ENCODE measurements at regions not wholly inside any gene's neighbourhood (a gene's known extent, or its start where the extent isn't known, plus 50 kb on each side); places are given as distances from the start of the nearest gene placed in this dataset.

- CTCF ChIA-PET, result no interaction called here
- intact Hi-C loops (cut with micrococcal nuclease), result no loop called here
Measured at GRCh38 chr18:41783879-41784278, 171.2 kb upstream of the PIK3C3 start.

DNA sequence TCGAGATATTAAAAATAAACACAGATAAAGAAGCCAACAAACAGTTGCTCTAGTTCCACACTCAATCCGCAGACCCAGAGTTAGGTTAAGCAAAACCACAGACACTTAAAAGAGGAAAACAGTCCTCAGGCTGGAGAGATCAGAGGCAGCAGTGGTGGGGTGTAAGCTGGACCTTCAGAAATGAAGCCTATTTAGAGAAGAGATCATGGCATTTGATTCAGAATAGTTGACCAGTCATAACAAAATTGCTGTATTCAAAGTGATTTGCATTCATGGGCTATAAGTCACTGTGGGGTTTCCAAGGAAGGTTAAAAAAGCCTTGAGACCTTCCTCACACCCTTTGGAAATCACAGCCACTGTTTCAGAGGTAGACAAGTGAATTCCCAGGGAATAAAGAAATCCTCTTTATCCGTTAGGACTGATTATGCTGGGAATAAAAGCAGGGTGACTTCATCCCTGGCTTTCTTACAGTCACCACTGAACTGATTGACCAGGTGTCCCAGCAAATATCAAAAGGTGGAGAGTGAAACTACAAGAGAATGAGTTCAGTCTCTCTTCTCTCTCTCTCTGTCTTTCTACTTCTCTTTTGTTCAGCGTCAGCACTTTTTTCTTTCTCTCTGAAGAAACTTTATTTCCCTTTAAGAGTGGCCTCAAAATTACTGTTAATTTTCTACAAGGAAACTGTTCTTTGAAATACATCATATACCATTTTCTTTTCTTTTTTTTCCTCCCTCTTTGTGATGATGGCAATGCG is 171.8 kb upstream of the PIK3C3 start:
- Histone ChIP-seq H3K4me3 (replicated peaks in 1 of 3; ENCODE audit: insufficient read depth in 1 of 3, low read depth in 1 of 3, low read length in 3 of 3) (no peak overlapping the region), H3K36me3 (ENCODE audit: control insufficient read depth in 2 of 2, extremely low read depth in 1 of 2, insufficient read depth in 2 of 2, low read length in 2 of 2) (no peaks in the 10 kb centered on the region), H4K20me1 (replicated peaks; ENCODE audit: control insufficient read depth, extremely low read depth, insufficient read depth, low read length) (no peaks in the 10 kb centered on the region), H3K27me3 (ENCODE audit: control insufficient read depth in 2 of 2, insufficient read depth in 2 of 2, low read length in 2 of 2) (no peaks in the 10 kb centered on the region), H3K9ac (replicated peaks; ENCODE audit: extremely low read depth, insufficient read depth, low read length) (no peak overlapping the region), H3K9me3 (replicated peaks; ENCODE audit: control insufficient read depth, insufficient read depth, low read length) (no peaks in the 10 kb centered on the region), H3K9me1 (replicated peaks; ENCODE audit: control insufficient read depth, extremely low read depth, insufficient read depth, low read length) (no peaks in the 10 kb centered on the region), H3K79me2 (ENCODE audit: control insufficient read depth, insufficient read depth, low read length) (no peaks in the 10 kb centered on the region), H3K4me1 (ENCODE audit: control insufficient read depth, extremely low read depth, insufficient read depth, low read length) (no peaks in the 10 kb centered on the region), H3K27ac (ENCODE audit: insufficient read depth, low read depth, low read length) (no peak overlapping the region), H3K4me2 (ENCODE audit: insufficient read depth, low read length) (no peak overlapping the region), H2AFZ (ENCODE audit: low read depth, low read length) (no peak overlapping the region)
- POLR2A ChIA-PET, result no interaction called here
- dilution Hi-C loops (cut with MboI; ENCODE audit: extremely low pct_ligation_motif_present, low sequenced_read_pairs), result no loop called here
- CTCF ChIA-PET, result no interaction called here
- FAIRE-seq (no peak), DNase-seq (ENCODE audit: low read depth, low spot score) (no peak)
- TF ChIP-seq GATA2 (IDR thresholded peaks at IDR 0.05; ENCODE audit: insufficient read depth, insufficient read length, low read depth, low read length), result no peak
- no peak for TF ChIP-seq POLR2AphosphoS5 (IDR thresholded peaks at IDR 0.05; ENCODE audit: insufficient read depth, low read depth, low read length)
- TF ChIP-seq, protein P1, sequence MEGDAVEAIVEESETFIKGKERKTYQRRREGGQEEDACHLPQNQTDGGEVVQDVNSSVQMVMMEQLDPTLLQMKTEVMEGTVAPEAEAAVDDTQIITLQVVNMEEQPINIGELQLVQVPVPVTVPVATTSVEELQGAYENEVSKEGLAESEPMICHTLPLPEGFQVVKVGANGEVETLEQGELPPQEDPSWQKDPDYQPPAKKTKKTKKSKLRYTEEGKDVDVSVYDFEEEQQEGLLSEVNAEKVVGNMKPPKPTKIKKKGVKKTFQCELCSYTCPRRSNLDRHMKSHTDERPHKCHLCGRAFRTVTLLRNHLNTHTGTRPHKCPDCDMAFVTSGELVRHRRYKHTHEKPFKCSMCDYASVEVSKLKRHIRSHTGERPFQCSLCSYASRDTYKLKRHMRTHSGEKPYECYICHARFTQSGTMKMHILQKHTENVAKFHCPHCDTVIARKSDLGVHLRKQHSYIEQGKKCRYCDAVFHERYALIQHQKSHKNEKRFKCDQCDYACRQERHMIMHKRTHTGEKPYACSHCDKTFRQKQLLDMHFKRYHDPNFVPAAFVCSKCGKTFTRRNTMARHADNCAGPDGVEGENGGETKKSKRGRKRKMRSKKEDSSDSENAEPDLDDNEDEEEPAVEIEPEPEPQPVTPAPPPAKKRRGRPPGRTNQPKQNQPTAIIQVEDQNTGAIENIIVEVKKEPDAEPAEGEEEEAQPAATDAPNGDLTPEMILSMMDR (IDR thresholded peaks at IDR 0.05; ENCODE audit: extremely low read depth in 1 of 2, insufficient read depth in 1 of 2, low read depth in 1 of 2, low read length in 2 of 2), result no peak
- TF ChIP-seq JUN (IDR thresholded peaks at IDR 0.05; ENCODE audit: borderline replicate concordance, insufficient read depth, insufficient read length, low read depth), result no peak
- TF ChIP-seq MYC (IDR thresholded peaks at IDR 0.05; ENCODE audit: low read depth, low read length), result no peak
- no peak for TF ChIP-seq POLR2A (IDR thresholded peaks at IDR 0.05; ENCODE audit: low read depth, low read length)
- no peak for TF ChIP-seq FOS (IDR thresholded peaks at IDR 0.05; ENCODE audit: borderline replicate concordance, insufficient read depth, low read length)
- TF ChIP-seq, protein P2, sequence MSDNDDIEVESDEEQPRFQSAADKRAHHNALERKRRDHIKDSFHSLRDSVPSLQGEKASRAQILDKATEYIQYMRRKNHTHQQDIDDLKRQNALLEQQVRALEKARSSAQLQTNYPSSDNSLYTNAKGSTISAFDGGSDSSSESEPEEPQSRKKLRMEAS (IDR thresholded peaks at IDR 0.05; ENCODE audit: insufficient read depth, insufficient read length), result no peak
- no peak for TF ChIP-seq EZH2 (IDR thresholded peaks at IDR 0.05; ENCODE audit: borderline replicate concordance, low read depth, low read length, severe bottlenecking)
- BruUV-seq (replicated peaks), result no TSS peak
- intact Hi-C loops (cut with micrococcal nuclease), result no loop called here

More at GRCh38 chr18:41783879-41784278, 171.2 kb upstream of the PIK3C3 start:
- H3K4me3 ChIP-seq (replicated peaks in 1 of 3; ENCODE audit: insufficient read depth in 1 of 3, low read depth in 1 of 3, low read length in 3 of 3), result no peak overlapping the region
- H3K4me1 ChIP-seq (ENCODE audit: control insufficient read depth, extremely low read depth, insufficient read depth, low read length), result no peaks in the 10 kb centered on the region
- no peak for TF ChIP-seq MYC (IDR thresholded peaks at IDR 0.05; ENCODE audit: low read depth, low read length)
- TF ChIP-seq, protein P2 (IDR thresholded peaks at IDR 0.05; ENCODE audit: insufficient read depth, insufficient read length), result no peak
- H3K79me2 ChIP-seq (ENCODE audit: control insufficient read depth, insufficient read depth, low read length), result no peaks in the 10 kb centered on the region
- no peaks in the 10 kb centered on the region for H3K9me1 ChIP-seq (replicated peaks; ENCODE audit: control insufficient read depth, extremely low read depth, insufficient read depth, low read length)
- H3K27ac ChIP-seq (ENCODE audit: insufficient read depth, low read depth, low read length), result no peak overlapping the region
- dilution Hi-C loops (cut with MboI; ENCODE audit: extremely low pct_ligation_motif_present, low sequenced_read_pairs), result no loop called here
- no TSS peak for BruUV-seq (replicated peaks)
- POLR2A ChIA-PET, result no interaction called here
- no peak overlapping the region for H3K9ac ChIP-seq (replicated peaks; ENCODE audit: extremely low read depth, insufficient read depth, low read length)
- DNase-seq (ENCODE audit: low read depth, low spot score) (no peak), FAIRE-seq (no peak)
- no peaks in the 10 kb centered on the region for H3K9me3 ChIP-seq (replicated peaks; ENCODE audit: control insufficient read depth, insufficient read depth, low read length)
- no peaks in the 10 kb centered on the region for H4K20me1 ChIP-seq (replicated peaks; ENCODE audit: control insufficient read depth, extremely low read depth, insufficient read depth, low read length)
- no peaks in the 10 kb centered on the region for H3K27me3 ChIP-seq (ENCODE audit: control insufficient read depth in 2 of 2, insufficient read depth in 2 of 2, low read length in 2 of 2)
- no peak overlapping the region for H2AFZ ChIP-seq (ENCODE audit: low read depth, low read length)
- no peaks in the 10 kb centered on the region for H3K36me3 ChIP-seq (ENCODE audit: control insufficient read depth in 2 of 2, extremely low read depth in 1 of 2, insufficient read depth in 2 of 2, low read length in 2 of 2)
- H3K4me2 ChIP-seq (ENCODE audit: insufficient read depth, low read length), result no peak overlapping the region

Data from endothelial cell of umbilical vein (primary cell).